Mucosa of gallbladder (tissue), 1 donor: ENCODE measurements at regions not wholly inside any gene's neighbourhood (a gene's known extent, or its start where the extent isn't known, plus 50 kb on each side); places are given as distances from the start of the nearest gene placed in this dataset.

Experiments
- DNase-seq: peaks from one replicate; pipeline ENCODE4 v3.0.0-alpha.2; 2020; ENCODE audit warnings: low spot score
- donor health status: DM: no; HTN: no; CAD: no.

GRCh38 chr12:107891967-107892366 lies 117.5 kb downstream of the ASCL4 start:
- DNase-seq, result no peak

GRCh38 chr12:107894589-107894988 lies 120.1 kb downstream of the ASCL4 start:
- no peak for DNase-seq

- DNase-seq, result no peak
These were observed 121.5 kb downstream of the ASCL4 start for GRCh38 chr12:107895966-107896365.

- no peak for DNase-seq
These were observed 126.1 kb downstream of the ASCL4 start for GRCh38 chr12:107900588-107900987.

- DNase-seq, result peak; percentile 34
These were observed 129.0 kb downstream of the ASCL4 start for GRCh38 chr12:107903341-107904061.

- DNase-seq, result no peak
These were observed 132.2 kb downstream of the ASCL4 start for GRCh38 chr12:107906707-107907106.

- DNase-seq, result no peak
These were observed 138.0 kb downstream of the ASCL4 start for GRCh38 chr12:107912421-107913004.

GRCh38 chr12:107914460-107914977 lies 140.0 kb downstream of the ASCL4 start:
- DNase-seq, result no peak

- peak; percentile 16 for DNase-seq
These were observed 143.7 kb downstream of the ASCL4 start for GRCh38 chr12:107917912-107918800.

GRCh38 chr12:107921062-107921461 lies 146.6 kb downstream of the ASCL4 start:
- DNase-seq, result no peak

GRCh38 chr12:107925125-107925524 lies 150.6 kb downstream of the ASCL4 start:
- no peak for DNase-seq

- no peak for DNase-seq
These were observed 154.9 kb downstream of the ASCL4 start for GRCh38 chr12:107929436-107929835.

GRCh38 chr12:107931761-107932160 lies 157.3 kb downstream of the ASCL4 start:
- DNase-seq, result no peak

GRCh38 chr12:107938446-107938845 lies 163.9 kb downstream of the ASCL4 start:
- DNase-seq, result no peak

GRCh38 chr12:107948391-107948945 lies 174.0 kb downstream of the ASCL4 start:
- DNase-seq, result no peak

- no peak for DNase-seq
These were observed 176.5 kb downstream of the ASCL4 start for GRCh38 chr12:107951024-107951423.

GRCh38 chr12:107955966-107956643 lies 173.0 kb upstream of the WSCD2 start:
- DNase-seq, result no peak

GRCh38 chr12:107957459-107957858 lies 171.6 kb upstream of the WSCD2 start:
- no peak for DNase-seq

- DNase-seq, result no peak
These were observed 165.5 kb upstream of the WSCD2 start for GRCh38 chr12:107963635-107964034.

- DNase-seq, result no peak
These were observed 161.9 kb upstream of the WSCD2 start for GRCh38 chr12:107967170-107967569.

GRCh38 chr12:107973950-107974349 lies 155.1 kb upstream of the WSCD2 start:
- DNase-seq, result no peak
